HCT116 (cell line): ENCODE measurements at regions not wholly inside any gene's neighbourhood (a gene's known extent, or its start where the extent isn't known, plus 50 kb on each side); places are given as distances from the start of the nearest gene placed in this dataset.

Source experiments
- ATAC-seq: fragments of 200-7000 bp; cut with Tn5 transposase; 2 replicates; pipeline ENCODE4 v1.9.1; 2020; ENCODE audit warnings: mild to moderate bottlenecking, moderate library complexity
- BruUV-seq: library from RNA; stranded (reverse); fragments of 400-500 nt; replicated peaks from 2 replicates; lab custom pipeline; 2021; lab: Mats Ljungman, UMichigan
- CTCF ChIA-PET: fragments of 300-600 bp; sonication (Branson Sonifier 250); formaldehyde crosslinking; loops from one replicate; lab custom pipeline; 2021; ENCODE audit warnings: antibody characterized with exemption; lab: Charles Lee
- POLR2A ChIA-PET: fragments of 300-600, 350-600 bp; sonication (Branson Sonifier 250); formaldehyde crosslinking; loops from one replicate; lab custom pipeline; 2021; ENCODE audit warnings: antibody characterized with exemption; lab: Charles Lee
- RAD21 ChIA-PET, 2 experiments: fragments of 300-600 bp; sonication (Branson Sonifier 250); formaldehyde crosslinking; loops; one replicate each; lab custom pipeline; 2023; ENCODE audit warnings: low total read pairs in 2 of 2; ENCODE audit not compliant: uncharacterized antibody in 2 of 2, unreplicated experiment in 2 of 2, low non-redundant PET in 1 of 2; lab: Charles Lee
- DNase-seq: peaks from one replicate; pipeline ENCODE4 v3.0.0-alpha.2; 2010; ENCODE audit warnings: low read depth, low spot score
- H2AFZ ChIP-seq: fragments of 200-600 bp; shearing (Covaris generic), sonication (generic); 2 replicates; pipeline ENCODE4 v1.6.1; 2017; ENCODE audit warnings: low read depth, mixed run types, mixed read lengths, antibody characterized with exemption, low read length; ENCODE audit not compliant: poor library complexity, severe bottlenecking
- H3K27ac ChIP-seq: 2 replicates; pipeline ENCODE4 v1.5.1; 2012; ENCODE audit warnings: low read depth, low read length
- H3K27me3 ChIP-seq: fragments of 200-600 bp; sonication (generic); 2 replicates; pipeline ENCODE4 v1.6.1; 2016; ENCODE audit warnings: mixed run types, low read length, mixed read lengths; ENCODE audit not compliant: insufficient read depth
- H3K36me3 ChIP-seq, 2 experiments: fragments of 200-500 bp in 1 of 2; fragments of 200-600 bp in 1 of 2; sonication (Bioruptor generic) in 1 of 2; sonication (generic) in 1 of 2; 2 replicates each; pipeline versions ENCODE4 v1.5.1 to v1.6.1; 2014 to 2016; ENCODE audit warnings: low read length in 2 of 2, inconsistent platforms in 1 of 2, mixed read lengths in 1 of 2, mixed run types in 1 of 2; ENCODE audit not compliant: insufficient read depth in 2 of 2, control insufficient read depth in 1 of 2
- H3K4me1 ChIP-seq, 2 experiments: fragments of 200-600 bp in 1 of 2; sonication (generic) in 1 of 2; 2 replicates each; pipeline versions ENCODE4 v1.5.1 to v1.6.1; 2012 to 2017; ENCODE audit warnings: low read length in 2 of 2, inconsistent platforms in 1 of 2, mild to moderate bottlenecking in 1 of 2, mixed read lengths in 1 of 2, mixed run types in 1 of 2, moderate library complexity in 1 of 2; ENCODE audit not compliant: insufficient read depth in 2 of 2, control insufficient read depth in 1 of 2
- H3K4me2 ChIP-seq: fragments of 200-600 bp; sonication (generic); 2 replicates; pipeline ENCODE4 v1.6.1; 2017; ENCODE audit warnings: mixed run types, low read length, mixed read lengths
- H3K4me3 ChIP-seq, 2 experiments: fragments of 200-600 bp in 1 of 2; sonication (generic) in 1 of 2; replicated peaks in 1 of 2; 2 replicates each; pipeline ENCODE4 v1.5.1; 2011 to 2016; ENCODE audit warnings: low read length in 2 of 2, control low read depth in 1 of 2, low read depth in 1 of 2, mild to moderate bottlenecking in 1 of 2, mixed read lengths in 1 of 2, mixed run types in 1 of 2
- H3K79me2 ChIP-seq: fragments of 200-600 bp; sonication (generic); 2 replicates; pipeline ENCODE4 v1.6.1; 2017; ENCODE audit warnings: mild to moderate bottlenecking, mixed run types, low read length, moderate library complexity, mixed read lengths; ENCODE audit not compliant: insufficient read depth
- H3K9ac ChIP-seq: fragments of 200-600 bp; sonication (generic); 2 replicates; pipeline ENCODE4 v1.6.1; 2016; ENCODE audit warnings: low read length, mixed read lengths
- H3K9me2 ChIP-seq: fragments of 200-600 bp; sonication (generic), shearing (Covaris generic); 2 replicates; pipeline ENCODE4 v1.6.1; 2017; ENCODE audit warnings: mixed run types, mild to moderate bottlenecking, moderate library complexity; ENCODE audit not compliant: insufficient read depth
- H3K9me3 ChIP-seq, 2 experiments: fragments of 200-500 bp in 1 of 2; fragments of 200-600 bp in 1 of 2; sonication (Bioruptor generic) in 1 of 2; sonication (generic) in 1 of 2; 2 replicates each; pipeline ENCODE4 v1.6.1; 2014 to 2017; ENCODE audit warnings: low read length in 2 of 2, mixed read lengths in 2 of 2, inconsistent platforms in 1 of 2, low read depth in 1 of 2, mild to moderate bottlenecking in 1 of 2, mixed run types in 1 of 2, moderate library complexity in 1 of 2; ENCODE audit not compliant: control insufficient read depth in 1 of 2, insufficient read depth in 1 of 2
- H4K20me1 ChIP-seq: fragments of 200-600 bp; sonication (generic), shearing (Covaris generic); 2 replicates; pipeline ENCODE4 v1.6.1; 2017; ENCODE audit warnings: mixed run types, mild to moderate bottlenecking, moderate library complexity; ENCODE audit not compliant: insufficient read depth
- CBX3 ChIP-seq: IDR thresholded peaks from 2 replicates; pipeline ENCODE4 v1.6.1; 2012; ENCODE audit warnings: low read depth
- EGR1 ChIP-seq: IDR thresholded peaks from 2 replicates; pipeline ENCODE4 v1.6.1; 2012; ENCODE audit warnings: low read depth
- EZH2 ChIP-seq: fragments of 200-600 bp; sonication (generic); IDR thresholded peaks from 2 replicates; pipeline ENCODE4 v1.6.1; 2017; ENCODE audit warnings: antibody characterized with exemption, mixed run types
- EZH2phosphoT487 ChIP-seq: fragments of 200-600 bp; IDR thresholded peaks from 2 replicates; pipeline ENCODE4 v1.6.1; 2018; ENCODE audit warnings: antibody characterized with exemption, borderline replicate concordance
- JUND ChIP-seq: IDR thresholded peaks from 2 replicates; pipeline ENCODE4 v1.6.1; 2012
- POLR2A ChIP-seq: IDR thresholded peaks from 2 replicates; pipeline ENCODE4 v1.7.0; 2011; ENCODE audit warnings: borderline replicate concordance; ENCODE audit not compliant: insufficient read depth, insufficient read length; ENCODE audit errors: extremely low read depth
- POLR2AphosphoS5 ChIP-seq: IDR thresholded peaks from 2 replicates; pipeline ENCODE4 v1.6.1; 2011; ENCODE audit warnings: mild to moderate bottlenecking, low read depth, low read length, moderate library complexity
- SIN3A ChIP-seq: IDR thresholded peaks from 2 replicates; pipeline ENCODE4 v1.6.1; 2012; ENCODE audit warnings: low read depth
- SP1 ChIP-seq: IDR thresholded peaks from 2 replicates; pipeline ENCODE4 v1.6.1; 2012; ENCODE audit warnings: low read depth
- SRF ChIP-seq: IDR thresholded peaks from 2 replicates; pipeline ENCODE4 v1.6.1; 2012; ENCODE audit warnings: low read depth
- TCF7L2 ChIP-seq: IDR thresholded peaks from 2 replicates; pipeline ENCODE4 v1.7.0; 2011; ENCODE audit warnings: borderline replicate concordance, inconsistent platforms; ENCODE audit not compliant: insufficient read depth, insufficient read length; ENCODE audit errors: extremely low read depth
- YY1 ChIP-seq: IDR thresholded peaks from 2 replicates; pipeline ENCODE4 v1.6.1; 2011; ENCODE audit warnings: low read length, low read depth, moderate library complexity, mild to moderate bottlenecking; ENCODE audit not compliant: insufficient replicate concordance; ENCODE audit errors: extremely low read depth
- ZNF274 ChIP-seq: fragments of 200-500 bp; sonication (Bioruptor generic); IDR thresholded peaks from 2 replicates; pipeline ENCODE4 v1.6.1; 2014; ENCODE audit warnings: mild to moderate bottlenecking, low read depth, low read length, inconsistent platforms
- intact Hi-C: fragments of 100-400 bp; cut with micrococcal nuclease; formaldehyde crosslinking; loops from 2 replicates; pipeline ENCODE4 v1.10.0; 2022
- TF ChIP-seq, protein P1 (sequence below): IDR thresholded peaks from 2 replicates; pipeline ENCODE4 v1.6.1; 2012
- TF ChIP-seq, protein P2 (sequence below): IDR thresholded peaks from 2 replicates; pipeline ENCODE4 v1.6.1; 2012; ENCODE audit warnings: low read depth
- TF ChIP-seq, protein P3 (sequence below), 3 experiments: fragments of 200-600 bp in 1 of 3; sonication (generic) in 1 of 3; IDR thresholded peaks in 2 of 3; conservative IDR thresholded peaks in 1 of 3; 2 replicates each; pipeline ENCODE4 v1.5.1; 2012 to 2017; ENCODE audit warnings: low read depth in 2 of 3, low read length in 2 of 3, antibody characterized with exemption in 1 of 3, borderline replicate concordance in 1 of 3, control low read depth in 1 of 3, mild to moderate bottlenecking in 1 of 3, mixed read lengths in 1 of 3, mixed run types in 1 of 3, moderate library complexity in 1 of 3; ENCODE audit not compliant: insufficient read depth in 1 of 3
- TF ChIP-seq, protein P4 (sequence below): IDR thresholded peaks from 2 replicates; pipeline ENCODE4 v1.6.1; 2011; ENCODE audit warnings: mild to moderate bottlenecking, low read length, moderate library complexity; ENCODE audit not compliant: insufficient replicate concordance; ENCODE audit errors: extremely low read depth
- TF ChIP-seq, protein P5 (sequence below): IDR thresholded peaks from 2 replicates; pipeline ENCODE4 v1.6.1; 2012

DNA sequence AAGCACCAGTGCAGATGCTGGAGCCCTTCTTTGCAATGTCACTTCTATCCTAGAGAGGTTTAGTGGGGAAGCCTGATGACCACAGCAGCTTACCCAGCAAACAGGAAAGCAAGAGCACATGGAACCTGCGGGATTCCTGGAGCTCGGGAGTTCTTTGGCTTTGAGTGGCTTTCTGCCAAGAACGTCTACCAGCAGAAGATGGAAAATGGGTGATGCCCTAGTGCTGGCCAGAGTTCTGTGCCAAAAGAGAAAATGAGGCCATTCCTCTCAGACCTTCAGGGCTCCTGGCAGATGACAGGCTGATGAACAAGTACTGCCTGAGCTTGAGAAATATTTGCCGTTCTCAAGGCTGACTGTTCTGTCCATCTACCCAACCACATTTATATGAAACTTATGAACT, 332.1 kb upstream of the CCL2 start:
- Histone ChIP-seq H3K9me2 (no peaks in the 10 kb centered on the region), H3K9me3 (peaks cover 0 to 17% of the 10 kb centered on the region in 2 experiments; a peak in 2 of 4 replicates), H3K36me3 (no peaks in the 10 kb centered on the region), H3K9ac (no peak overlapping the region), H3K27me3 (no peaks in the 10 kb centered on the region), H3K79me2 (no peaks in the 10 kb centered on the region), H3K4me2 (no peak overlapping the region), H3K4me1 (no peaks in the 10 kb centered on the region), H3K4me3 (no peak overlapping the region), H3K27ac (no peak overlapping the region), H2AFZ (no peak overlapping the region), H4K20me1 (no peaks in the 10 kb centered on the region)
- TF ChIP-seq, protein P1, sequence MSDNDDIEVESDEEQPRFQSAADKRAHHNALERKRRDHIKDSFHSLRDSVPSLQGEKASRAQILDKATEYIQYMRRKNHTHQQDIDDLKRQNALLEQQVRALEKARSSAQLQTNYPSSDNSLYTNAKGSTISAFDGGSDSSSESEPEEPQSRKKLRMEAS = no peak
- TF ChIP-seq, protein P2, sequence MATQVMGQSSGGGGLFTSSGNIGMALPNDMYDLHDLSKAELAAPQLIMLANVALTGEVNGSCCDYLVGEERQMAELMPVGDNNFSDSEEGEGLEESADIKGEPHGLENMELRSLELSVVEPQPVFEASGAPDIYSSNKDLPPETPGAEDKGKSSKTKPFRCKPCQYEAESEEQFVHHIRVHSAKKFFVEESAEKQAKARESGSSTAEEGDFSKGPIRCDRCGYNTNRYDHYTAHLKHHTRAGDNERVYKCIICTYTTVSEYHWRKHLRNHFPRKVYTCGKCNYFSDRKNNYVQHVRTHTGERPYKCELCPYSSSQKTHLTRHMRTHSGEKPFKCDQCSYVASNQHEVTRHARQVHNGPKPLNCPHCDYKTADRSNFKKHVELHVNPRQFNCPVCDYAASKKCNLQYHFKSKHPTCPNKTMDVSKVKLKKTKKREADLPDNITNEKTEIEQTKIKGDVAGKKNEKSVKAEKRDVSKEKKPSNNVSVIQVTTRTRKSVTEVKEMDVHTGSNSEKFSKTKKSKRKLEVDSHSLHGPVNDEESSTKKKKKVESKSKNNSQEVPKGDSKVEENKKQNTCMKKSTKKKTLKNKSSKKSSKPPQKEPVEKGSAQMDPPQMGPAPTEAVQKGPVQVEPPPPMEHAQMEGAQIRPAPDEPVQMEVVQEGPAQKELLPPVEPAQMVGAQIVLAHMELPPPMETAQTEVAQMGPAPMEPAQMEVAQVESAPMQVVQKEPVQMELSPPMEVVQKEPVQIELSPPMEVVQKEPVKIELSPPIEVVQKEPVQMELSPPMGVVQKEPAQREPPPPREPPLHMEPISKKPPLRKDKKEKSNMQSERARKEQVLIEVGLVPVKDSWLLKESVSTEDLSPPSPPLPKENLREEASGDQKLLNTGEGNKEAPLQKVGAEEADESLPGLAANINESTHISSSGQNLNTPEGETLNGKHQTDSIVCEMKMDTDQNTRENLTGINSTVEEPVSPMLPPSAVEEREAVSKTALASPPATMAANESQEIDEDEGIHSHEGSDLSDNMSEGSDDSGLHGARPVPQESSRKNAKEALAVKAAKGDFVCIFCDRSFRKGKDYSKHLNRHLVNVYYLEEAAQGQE = no peak
- TF ChIP-seq, protein P3, sequence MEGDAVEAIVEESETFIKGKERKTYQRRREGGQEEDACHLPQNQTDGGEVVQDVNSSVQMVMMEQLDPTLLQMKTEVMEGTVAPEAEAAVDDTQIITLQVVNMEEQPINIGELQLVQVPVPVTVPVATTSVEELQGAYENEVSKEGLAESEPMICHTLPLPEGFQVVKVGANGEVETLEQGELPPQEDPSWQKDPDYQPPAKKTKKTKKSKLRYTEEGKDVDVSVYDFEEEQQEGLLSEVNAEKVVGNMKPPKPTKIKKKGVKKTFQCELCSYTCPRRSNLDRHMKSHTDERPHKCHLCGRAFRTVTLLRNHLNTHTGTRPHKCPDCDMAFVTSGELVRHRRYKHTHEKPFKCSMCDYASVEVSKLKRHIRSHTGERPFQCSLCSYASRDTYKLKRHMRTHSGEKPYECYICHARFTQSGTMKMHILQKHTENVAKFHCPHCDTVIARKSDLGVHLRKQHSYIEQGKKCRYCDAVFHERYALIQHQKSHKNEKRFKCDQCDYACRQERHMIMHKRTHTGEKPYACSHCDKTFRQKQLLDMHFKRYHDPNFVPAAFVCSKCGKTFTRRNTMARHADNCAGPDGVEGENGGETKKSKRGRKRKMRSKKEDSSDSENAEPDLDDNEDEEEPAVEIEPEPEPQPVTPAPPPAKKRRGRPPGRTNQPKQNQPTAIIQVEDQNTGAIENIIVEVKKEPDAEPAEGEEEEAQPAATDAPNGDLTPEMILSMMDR (IDR thresholded peaks at IDR 0.05 in 2 of 3, conservative IDR thresholded peaks at IDR 0.05 in 1 of 3; ENCODE audit: borderline replicate concordance in 1 of 3, insufficient read depth in 1 of 3, low read depth in 2 of 3, low read length in 2 of 3) = no peak
- TF ChIP-seq YY1 = no peak
- no peak for TF ChIP-seq CBX3
- no peak for TF ChIP-seq EZH2phosphoT487
- no peak for TF ChIP-seq JUND
- TF ChIP-seq SP1 = no peak
- no peak for TF ChIP-seq EZH2
- TF ChIP-seq POLR2A = no peak
- no peak for TF ChIP-seq SRF
- TF ChIP-seq ZNF274 = no peak
- no peak for TF ChIP-seq POLR2AphosphoS5
- TF ChIP-seq, protein P4, sequence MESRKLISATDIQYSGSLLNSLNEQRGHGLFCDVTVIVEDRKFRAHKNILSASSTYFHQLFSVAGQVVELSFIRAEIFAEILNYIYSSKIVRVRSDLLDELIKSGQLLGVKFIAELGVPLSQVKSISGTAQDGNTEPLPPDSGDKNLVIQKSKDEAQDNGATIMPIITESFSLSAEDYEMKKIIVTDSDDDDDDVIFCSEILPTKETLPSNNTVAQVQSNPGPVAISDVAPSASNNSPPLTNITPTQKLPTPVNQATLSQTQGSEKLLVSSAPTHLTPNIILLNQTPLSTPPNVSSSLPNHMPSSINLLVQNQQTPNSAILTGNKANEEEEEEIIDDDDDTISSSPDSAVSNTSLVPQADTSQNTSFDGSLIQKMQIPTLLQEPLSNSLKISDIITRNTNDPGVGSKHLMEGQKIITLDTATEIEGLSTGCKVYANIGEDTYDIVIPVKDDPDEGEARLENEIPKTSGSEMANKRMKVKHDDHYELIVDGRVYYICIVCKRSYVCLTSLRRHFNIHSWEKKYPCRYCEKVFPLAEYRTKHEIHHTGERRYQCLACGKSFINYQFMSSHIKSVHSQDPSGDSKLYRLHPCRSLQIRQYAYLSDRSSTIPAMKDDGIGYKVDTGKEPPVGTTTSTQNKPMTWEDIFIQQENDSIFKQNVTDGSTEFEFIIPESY = no peak
- TF ChIP-seq TCF7L2 = no peak
- TF ChIP-seq, protein P5, sequence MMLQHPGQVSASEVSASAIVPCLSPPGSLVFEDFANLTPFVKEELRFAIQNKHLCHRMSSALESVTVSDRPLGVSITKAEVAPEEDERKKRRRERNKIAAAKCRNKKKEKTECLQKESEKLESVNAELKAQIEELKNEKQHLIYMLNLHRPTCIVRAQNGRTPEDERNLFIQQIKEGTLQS = no peak
- TF ChIP-seq SIN3A = no peak
- no peak for TF ChIP-seq EGR1
- ChIA-PET POLR2A (no interaction called here), RAD21 (no interaction called here), CTCF (no interaction called here)
- ATAC-seq = no peak
- intact Hi-C loops = no loop called here
- no peak for DNase-seq
- BruUV-seq = no TSS peak
